ENCODE measurements at regions not wholly inside any gene's neighbourhood (a gene's known extent, or its start where the extent isn't known, plus 50 kb on each side); places are given as distances from the start of the nearest gene placed in this dataset.

DNA sequence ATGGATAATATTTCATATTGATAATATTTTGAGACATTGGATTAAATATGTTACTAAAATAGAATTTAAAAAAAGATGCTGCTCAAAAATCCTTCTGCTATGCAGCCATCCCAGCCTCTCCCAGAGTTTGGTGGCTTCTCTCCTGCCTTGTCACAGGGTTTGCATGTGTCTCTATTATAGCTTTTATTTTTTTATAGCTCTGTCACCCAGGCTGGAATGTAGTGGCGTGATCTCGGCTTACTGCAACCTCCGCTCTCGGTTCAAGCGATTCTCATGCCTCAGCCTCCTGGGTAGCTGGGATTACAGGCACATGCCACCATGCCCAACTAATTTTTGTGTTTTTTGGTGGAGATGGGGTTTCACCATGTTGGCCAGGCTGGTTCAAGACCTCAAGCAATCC lies 50.7 kb upstream of the ID3 start:
- TF ChIP-seq, protein P1, sequence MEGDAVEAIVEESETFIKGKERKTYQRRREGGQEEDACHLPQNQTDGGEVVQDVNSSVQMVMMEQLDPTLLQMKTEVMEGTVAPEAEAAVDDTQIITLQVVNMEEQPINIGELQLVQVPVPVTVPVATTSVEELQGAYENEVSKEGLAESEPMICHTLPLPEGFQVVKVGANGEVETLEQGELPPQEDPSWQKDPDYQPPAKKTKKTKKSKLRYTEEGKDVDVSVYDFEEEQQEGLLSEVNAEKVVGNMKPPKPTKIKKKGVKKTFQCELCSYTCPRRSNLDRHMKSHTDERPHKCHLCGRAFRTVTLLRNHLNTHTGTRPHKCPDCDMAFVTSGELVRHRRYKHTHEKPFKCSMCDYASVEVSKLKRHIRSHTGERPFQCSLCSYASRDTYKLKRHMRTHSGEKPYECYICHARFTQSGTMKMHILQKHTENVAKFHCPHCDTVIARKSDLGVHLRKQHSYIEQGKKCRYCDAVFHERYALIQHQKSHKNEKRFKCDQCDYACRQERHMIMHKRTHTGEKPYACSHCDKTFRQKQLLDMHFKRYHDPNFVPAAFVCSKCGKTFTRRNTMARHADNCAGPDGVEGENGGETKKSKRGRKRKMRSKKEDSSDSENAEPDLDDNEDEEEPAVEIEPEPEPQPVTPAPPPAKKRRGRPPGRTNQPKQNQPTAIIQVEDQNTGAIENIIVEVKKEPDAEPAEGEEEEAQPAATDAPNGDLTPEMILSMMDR (IDR thresholded peaks at IDR 0.05), result no peak
- H3K27ac Mint-ChIP-seq, result no peak overlapping the region
- peaks cover 0 to 12% of the 10 kb centered on the region in 2 donors for H3K4me1 Mint-ChIP-seq

More for the DNA sequence above, 50.7 kb upstream of the ID3 start:
- Histone ChIP-seq H3K27me3 (ENCODE audit: control insufficient read depth, insufficient read depth, low read length) (no peaks in the 10 kb centered on the region), H3K27ac (ENCODE audit: low read length) (no peak overlapping the region), H3K36me3 (ENCODE audit: control insufficient read depth, insufficient read depth, low read length) (no peaks in the 10 kb centered on the region), H3K9me3 (ENCODE audit: control insufficient read depth, insufficient read depth, low read length) (no peaks in the 10 kb centered on the region), H3K4me1 (ENCODE audit: control insufficient read depth, insufficient read depth, low read length) (peaks cover 25% of the 10 kb centered on the region), H3K4me3 (ENCODE audit: low read length) (no peak overlapping the region)
- Mint-ChIP-seq H3K9me3 (no peaks in the 10 kb centered on the region), H3K4me3 (no peak overlapping the region), H3K36me3 (no peaks in the 10 kb centered on the region), H3K27me3 (ENCODE audit: low read depth in 2 of 2) (peaks cover 0 to 4% of the 10 kb centered on the region in 2 donors)
- ATAC-seq, result no peak
- 100% methylated on average over 5 of the region's 5 CpGs for whole genome bisulfite sequencing (ENCODE audit: insufficient coverage)
- intact Hi-C loops (cut with micrococcal nuclease), result no loop called here
- no peak for DNase-seq

Data from natural killer cell (primary cell).